Fibroblast of lung (primary cell): ENCODE measurements at regions not wholly inside any gene's neighbourhood (a gene's known extent, or its start where the extent isn't known, plus 50 kb on each side); places are given as distances from the start of the nearest gene placed in this dataset.

Experiments
- CTCF ChIP-seq, 2 donors: IDR thresholded peaks in 1 of 2; conservative IDR thresholded peaks in 1 of 2; 1 replicate in 1 of 2; 2 replicates in 1 of 2; pipeline ENCODE4 v1.5.1; 2011 to 2012; ENCODE audit warnings: low read length in 2 of 2, control low read depth in 1 of 2, inconsistent platforms in 1 of 2, low read depth in 1 of 2, mild to moderate bottlenecking in 1 of 2
- EZH2 ChIP-seq: IDR thresholded peaks from 2 replicates; pipeline ENCODE4 v1.5.1; 2012; ENCODE audit warnings: low read length, control low read depth, mild to moderate bottlenecking; ENCODE audit errors: missing control alignments

GRCh38 chr11:43574411-43574810 is 106.1 kb upstream of the HSD17B12 start:
- TF ChIP-seq CTCF (conservative IDR thresholded peaks at IDR 0.05 in 1 of 2, IDR thresholded peaks at IDR 0.05 in 1 of 2; ENCODE audit: low read depth in 1 of 2, low read length in 2 of 2) = no peak
- no peak for TF ChIP-seq EZH2
